Vagina (tissue), 2 donors: ENCODE measurements at regions not wholly inside any gene's neighbourhood (a gene's known extent, or its start where the extent isn't known, plus 50 kb on each side); places are given as distances from the start of the nearest gene placed in this dataset.

Experiments used
- POLR2A ChIP-seq, 2 donors: fragments of 450-650 bp; IDR thresholded peaks; one replicate each; pipeline ENCODE4 v1.6.1; 2017; ENCODE audit warnings: antibody characterized with exemption in 2 of 2, mild to moderate bottlenecking in 2 of 2, moderate library complexity in 2 of 2
- TF ChIP-seq, protein P1 (sequence below), 3 experiments: fragments of 450-650 bp in 2 of 3; fragments of 200-600 bp in 1 of 3; sonication (generic) in 1 of 3; IDR thresholded peaks; one replicate each; pipeline ENCODE4 v1.5.1; 2017 to 2019; ENCODE audit warnings: antibody characterized with exemption in 3 of 3, mild to moderate bottlenecking in 2 of 3, moderate library complexity in 2 of 3

DNA sequence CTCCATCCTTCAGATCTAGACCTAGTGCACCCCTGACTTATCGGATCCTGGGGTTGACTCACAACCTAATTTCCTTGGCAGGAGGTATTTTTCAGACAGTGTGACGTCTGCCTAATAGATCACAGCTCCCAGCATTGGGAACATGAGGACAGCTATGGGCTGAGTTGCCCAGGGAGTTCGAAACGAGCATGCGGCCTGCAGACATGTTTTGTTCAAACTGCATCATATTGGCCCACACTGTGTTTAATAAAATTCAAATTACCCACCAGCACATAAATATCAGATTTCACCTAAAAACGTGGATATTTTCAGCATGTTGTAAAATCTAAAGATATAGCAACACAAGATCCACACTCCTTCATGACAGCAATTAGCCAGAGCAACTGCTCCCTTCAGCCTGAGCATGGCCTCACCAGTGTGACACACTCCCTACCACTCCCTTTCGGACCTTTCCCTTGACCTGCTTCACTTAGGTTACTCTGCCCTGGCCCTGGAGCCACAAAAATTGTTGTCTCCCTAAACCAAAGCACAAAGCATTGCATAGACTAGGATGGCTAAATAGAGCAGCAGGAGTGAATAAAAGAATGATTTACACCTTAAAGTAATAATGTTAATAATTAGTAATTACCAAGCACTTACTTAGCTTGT lies 53.6 kb upstream of the USP47 start:
- TF ChIP-seq, protein P1, sequence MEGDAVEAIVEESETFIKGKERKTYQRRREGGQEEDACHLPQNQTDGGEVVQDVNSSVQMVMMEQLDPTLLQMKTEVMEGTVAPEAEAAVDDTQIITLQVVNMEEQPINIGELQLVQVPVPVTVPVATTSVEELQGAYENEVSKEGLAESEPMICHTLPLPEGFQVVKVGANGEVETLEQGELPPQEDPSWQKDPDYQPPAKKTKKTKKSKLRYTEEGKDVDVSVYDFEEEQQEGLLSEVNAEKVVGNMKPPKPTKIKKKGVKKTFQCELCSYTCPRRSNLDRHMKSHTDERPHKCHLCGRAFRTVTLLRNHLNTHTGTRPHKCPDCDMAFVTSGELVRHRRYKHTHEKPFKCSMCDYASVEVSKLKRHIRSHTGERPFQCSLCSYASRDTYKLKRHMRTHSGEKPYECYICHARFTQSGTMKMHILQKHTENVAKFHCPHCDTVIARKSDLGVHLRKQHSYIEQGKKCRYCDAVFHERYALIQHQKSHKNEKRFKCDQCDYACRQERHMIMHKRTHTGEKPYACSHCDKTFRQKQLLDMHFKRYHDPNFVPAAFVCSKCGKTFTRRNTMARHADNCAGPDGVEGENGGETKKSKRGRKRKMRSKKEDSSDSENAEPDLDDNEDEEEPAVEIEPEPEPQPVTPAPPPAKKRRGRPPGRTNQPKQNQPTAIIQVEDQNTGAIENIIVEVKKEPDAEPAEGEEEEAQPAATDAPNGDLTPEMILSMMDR (IDR thresholded peaks at IDR 0.05) = no peak
- no peak for TF ChIP-seq POLR2A (IDR thresholded peaks at IDR 0.05)
